Liver (tissue), 3 donors: ENCODE measurements at regions not wholly inside any gene's neighbourhood (a gene's known extent, or its start where the extent isn't known, plus 50 kb on each side); places are given as distances from the start of the nearest gene placed in this dataset.

ENCODE experiments used
- ATF3 ChIP-seq: IDR thresholded peaks from 2 replicates; pipeline ENCODE4 v1.6.1; 2016; ENCODE audit warnings: antibody characterized with exemption
- EGR1 ChIP-seq, 2 donors: IDR thresholded peaks; 2 replicates each; pipeline ENCODE4 v1.6.1; 2016 to 2018; ENCODE audit warnings: antibody characterized with exemption in 2 of 2, low read depth in 2 of 2
- GABPA ChIP-seq, 2 donors: IDR thresholded peaks in 1 of 2; conservative IDR thresholded peaks in 1 of 2; 2 replicates each; pipeline ENCODE4 v1.6.1; 2016; ENCODE audit warnings: antibody characterized with exemption in 2 of 2, mild to moderate bottlenecking in 1 of 2, moderate library complexity in 1 of 2
- HNF4A ChIP-seq, 2 donors: conservative IDR thresholded peaks; 2 replicates each; pipeline ENCODE4 v1.6.1; 2016; ENCODE audit warnings: antibody characterized with exemption in 2 of 2, mild to moderate bottlenecking in 2 of 2
- JUND ChIP-seq, 2 donors: IDR thresholded peaks; 2 replicates each; pipeline ENCODE4 v1.6.1; 2016; ENCODE audit warnings: antibody characterized with exemption in 2 of 2
- MAX ChIP-seq: IDR thresholded peaks from 2 replicates; pipeline ENCODE4 v1.6.1; 2016; ENCODE audit warnings: antibody characterized with exemption
- RAD21 ChIP-seq, 2 donors: IDR thresholded peaks; 2 replicates each; pipeline ENCODE4 v1.6.1; 2016; ENCODE audit warnings: antibody characterized with exemption in 2 of 2, mild to moderate bottlenecking in 2 of 2
- REST ChIP-seq: IDR thresholded peaks from 2 replicates; pipeline ENCODE4 v1.6.1; 2016; ENCODE audit warnings: antibody characterized with exemption, mild to moderate bottlenecking
- RXRA ChIP-seq, 2 donors: IDR thresholded peaks; 2 replicates each; pipeline ENCODE4 v1.6.1; 2017 to 2018; ENCODE audit warnings: antibody characterized with exemption in 2 of 2, mild to moderate bottlenecking in 1 of 2
- SP1 ChIP-seq: IDR thresholded peaks from 2 replicates; pipeline ENCODE4 v1.6.1; 2018; ENCODE audit warnings: antibody characterized with exemption, mild to moderate bottlenecking
- TAF1 ChIP-seq: conservative IDR thresholded peaks from 2 replicates; pipeline ENCODE4 v1.6.1; 2016; ENCODE audit warnings: antibody characterized with exemption, mild to moderate bottlenecking
- YY1 ChIP-seq: IDR thresholded peaks from 2 replicates; pipeline ENCODE4 v1.6.1; 2016; ENCODE audit warnings: antibody characterized with exemption, mild to moderate bottlenecking
- TF ChIP-seq, protein P1 (sequence below): fragments of 150-350 bp; IDR thresholded peaks from 2 replicates; pipeline ENCODE4 v1.5.1; 2017; ENCODE audit warnings: improper control_type of control experiment, low read depth, low read length; ENCODE audit not compliant: missing input control
- TF ChIP-seq, protein P2 (sequence below): IDR thresholded peaks from 2 replicates; pipeline ENCODE4 v1.6.1; 2016; ENCODE audit warnings: antibody characterized with exemption
- donor health status: healthy.
- donor health status: healthy.

- TF ChIP-seq, protein P1, sequence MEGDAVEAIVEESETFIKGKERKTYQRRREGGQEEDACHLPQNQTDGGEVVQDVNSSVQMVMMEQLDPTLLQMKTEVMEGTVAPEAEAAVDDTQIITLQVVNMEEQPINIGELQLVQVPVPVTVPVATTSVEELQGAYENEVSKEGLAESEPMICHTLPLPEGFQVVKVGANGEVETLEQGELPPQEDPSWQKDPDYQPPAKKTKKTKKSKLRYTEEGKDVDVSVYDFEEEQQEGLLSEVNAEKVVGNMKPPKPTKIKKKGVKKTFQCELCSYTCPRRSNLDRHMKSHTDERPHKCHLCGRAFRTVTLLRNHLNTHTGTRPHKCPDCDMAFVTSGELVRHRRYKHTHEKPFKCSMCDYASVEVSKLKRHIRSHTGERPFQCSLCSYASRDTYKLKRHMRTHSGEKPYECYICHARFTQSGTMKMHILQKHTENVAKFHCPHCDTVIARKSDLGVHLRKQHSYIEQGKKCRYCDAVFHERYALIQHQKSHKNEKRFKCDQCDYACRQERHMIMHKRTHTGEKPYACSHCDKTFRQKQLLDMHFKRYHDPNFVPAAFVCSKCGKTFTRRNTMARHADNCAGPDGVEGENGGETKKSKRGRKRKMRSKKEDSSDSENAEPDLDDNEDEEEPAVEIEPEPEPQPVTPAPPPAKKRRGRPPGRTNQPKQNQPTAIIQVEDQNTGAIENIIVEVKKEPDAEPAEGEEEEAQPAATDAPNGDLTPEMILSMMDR = no peak
- TF ChIP-seq JUND (IDR thresholded peaks at IDR 0.05) (no peak), MAX (no peak), HNF4A (conservative IDR thresholded peaks at IDR 0.05) (no peak), TAF1 (no peak), SP1 (no peak), EGR1 (IDR thresholded peaks at IDR 0.05; ENCODE audit: low read depth in 2 of 2) (no peak), GABPA (IDR thresholded peaks at IDR 0.05 in 1 of 2, conservative IDR thresholded peaks at IDR 0.05 in 1 of 2) (no peak), ATF3 (no peak), RAD21 (IDR thresholded peaks at IDR 0.05) (no peak), RXRA (IDR thresholded peaks at IDR 0.05) (no peak), YY1 (no peak), REST (no peak)
- TF ChIP-seq, protein P2, sequence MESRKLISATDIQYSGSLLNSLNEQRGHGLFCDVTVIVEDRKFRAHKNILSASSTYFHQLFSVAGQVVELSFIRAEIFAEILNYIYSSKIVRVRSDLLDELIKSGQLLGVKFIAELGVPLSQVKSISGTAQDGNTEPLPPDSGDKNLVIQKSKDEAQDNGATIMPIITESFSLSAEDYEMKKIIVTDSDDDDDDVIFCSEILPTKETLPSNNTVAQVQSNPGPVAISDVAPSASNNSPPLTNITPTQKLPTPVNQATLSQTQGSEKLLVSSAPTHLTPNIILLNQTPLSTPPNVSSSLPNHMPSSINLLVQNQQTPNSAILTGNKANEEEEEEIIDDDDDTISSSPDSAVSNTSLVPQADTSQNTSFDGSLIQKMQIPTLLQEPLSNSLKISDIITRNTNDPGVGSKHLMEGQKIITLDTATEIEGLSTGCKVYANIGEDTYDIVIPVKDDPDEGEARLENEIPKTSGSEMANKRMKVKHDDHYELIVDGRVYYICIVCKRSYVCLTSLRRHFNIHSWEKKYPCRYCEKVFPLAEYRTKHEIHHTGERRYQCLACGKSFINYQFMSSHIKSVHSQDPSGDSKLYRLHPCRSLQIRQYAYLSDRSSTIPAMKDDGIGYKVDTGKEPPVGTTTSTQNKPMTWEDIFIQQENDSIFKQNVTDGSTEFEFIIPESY = no peak
These were observed 174.9 kb upstream of the LINGO1 start for GRCh38 chr15:77807611-77808010.
